ENCODE measurements at regions not wholly inside any gene's neighbourhood (a gene's known extent, or its start where the extent isn't known, plus 50 kb on each side); places are given as distances from the start of the nearest gene placed in this dataset.

- Histone ChIP-seq H3K4me1 (ENCODE audit: insufficient read depth, poor library complexity, severe bottlenecking) (no peaks in the 10 kb centered on the region), H3K27me3 (ENCODE audit: insufficient read depth, poor library complexity, severe bottlenecking) (peaks cover 2% of the 10 kb centered on the region), H3K9me3 (ENCODE audit: severe bottlenecking) (no peaks in the 10 kb centered on the region), H3K36me3 (ENCODE audit: low read depth) (no peaks in the 10 kb centered on the region), H3K4me3 (ENCODE audit: severe bottlenecking) (no peak overlapping the region), H3K27ac (ENCODE audit: poor library complexity, severe bottlenecking) (no peak overlapping the region)
- no peak for ATAC-seq (ENCODE audit: low read depth)
- DNase-seq (ENCODE audit: low spot score), result no peak
- no peak for TF ChIP-seq CTCF (IDR thresholded peaks at IDR 0.05; ENCODE audit: poor library complexity, severe bottlenecking)
Measured at GRCh38 chr2:239865059-239865639, 160.0 kb downstream of the NDUFA10 start.

GRCh38 chr2:239864247-239865058, 160.7 kb downstream of the NDUFA10 start:
- ATAC-seq (ENCODE audit: low read depth), result no peak
- no peak overlapping the region for H3K4me3 ChIP-seq (ENCODE audit: severe bottlenecking)

GRCh38 chr2:239862613-239863012, 162.5 kb downstream of the NDUFA10 start:
- no peaks in the 10 kb centered on the region for H3K36me3 ChIP-seq (ENCODE audit: low read depth)
- ATAC-seq (ENCODE audit: low read depth), result no peak
- no peak for DNase-seq (ENCODE audit: low spot score)
- TF ChIP-seq CTCF (IDR thresholded peaks at IDR 0.05; ENCODE audit: poor library complexity, severe bottlenecking), result no peak
- peaks cover 11% of the 10 kb centered on the region for H3K27me3 ChIP-seq (ENCODE audit: insufficient read depth, poor library complexity, severe bottlenecking)
- H3K4me1 ChIP-seq (ENCODE audit: insufficient read depth, poor library complexity, severe bottlenecking), result no peaks in the 10 kb centered on the region
- H3K27ac ChIP-seq (ENCODE audit: poor library complexity, severe bottlenecking), result no peak overlapping the region
- H3K9me3 ChIP-seq (ENCODE audit: severe bottlenecking), result no peaks in the 10 kb centered on the region
- no peak overlapping the region for H3K4me3 ChIP-seq (ENCODE audit: severe bottlenecking)

More at GRCh38 chr2:239864247-239865058, 160.7 kb downstream of the NDUFA10 start:
- DNase-seq (ENCODE audit: low spot score), result no peak
- Histone ChIP-seq H3K9me3 (ENCODE audit: severe bottlenecking) (no peaks in the 10 kb centered on the region), H3K27me3 (ENCODE audit: insufficient read depth, poor library complexity, severe bottlenecking) (peaks cover 6% of the 10 kb centered on the region), H3K4me1 (ENCODE audit: insufficient read depth, poor library complexity, severe bottlenecking) (no peaks in the 10 kb centered on the region), H3K27ac (ENCODE audit: poor library complexity, severe bottlenecking) (no peak overlapping the region), H3K36me3 (ENCODE audit: low read depth) (no peaks in the 10 kb centered on the region)
- no peak for TF ChIP-seq CTCF (IDR thresholded peaks at IDR 0.05; ENCODE audit: poor library complexity, severe bottlenecking)

GRCh38 chr2:239858179-239858578, 167.0 kb downstream of the NDUFA10 start:
- Histone ChIP-seq H3K4me3 (ENCODE audit: severe bottlenecking) (no peak overlapping the region), H3K27ac (ENCODE audit: poor library complexity, severe bottlenecking) (no peak overlapping the region), H3K36me3 (ENCODE audit: low read depth) (no peaks in the 10 kb centered on the region), H3K27me3 (ENCODE audit: insufficient read depth, poor library complexity, severe bottlenecking) (peaks cover 14% of the 10 kb centered on the region), H3K4me1 (ENCODE audit: insufficient read depth, poor library complexity, severe bottlenecking) (no peaks in the 10 kb centered on the region), H3K9me3 (ENCODE audit: severe bottlenecking) (no peaks in the 10 kb centered on the region)
- no peak for DNase-seq (ENCODE audit: low spot score)
- no peak for TF ChIP-seq CTCF (IDR thresholded peaks at IDR 0.05; ENCODE audit: poor library complexity, severe bottlenecking)
- no peak for ATAC-seq (ENCODE audit: low read depth)

GRCh38 chr2:239857591-239857990, 167.6 kb downstream of the NDUFA10 start:
- no peak overlapping the region for H3K27ac ChIP-seq (ENCODE audit: poor library complexity, severe bottlenecking)
- TF ChIP-seq CTCF (IDR thresholded peaks at IDR 0.05; ENCODE audit: poor library complexity, severe bottlenecking), result no peak
- no peak for DNase-seq (ENCODE audit: low spot score)
- no peaks in the 10 kb centered on the region for H3K9me3 ChIP-seq (ENCODE audit: severe bottlenecking)
- no peaks in the 10 kb centered on the region for H3K36me3 ChIP-seq (ENCODE audit: low read depth)
- peaks cover 14% of the 10 kb centered on the region for H3K27me3 ChIP-seq (ENCODE audit: insufficient read depth, poor library complexity, severe bottlenecking)
- H3K4me1 ChIP-seq (ENCODE audit: insufficient read depth, poor library complexity, severe bottlenecking), result no peaks in the 10 kb centered on the region
- no peak overlapping the region for H3K4me3 ChIP-seq (ENCODE audit: severe bottlenecking)
- ATAC-seq (ENCODE audit: low read depth), result no peak
